ENCODE measurements at regions not wholly inside any gene's neighbourhood (a gene's known extent, or its start where the extent isn't known, plus 50 kb on each side); places are given as distances from the start of the nearest gene placed in this dataset.

DNA sequence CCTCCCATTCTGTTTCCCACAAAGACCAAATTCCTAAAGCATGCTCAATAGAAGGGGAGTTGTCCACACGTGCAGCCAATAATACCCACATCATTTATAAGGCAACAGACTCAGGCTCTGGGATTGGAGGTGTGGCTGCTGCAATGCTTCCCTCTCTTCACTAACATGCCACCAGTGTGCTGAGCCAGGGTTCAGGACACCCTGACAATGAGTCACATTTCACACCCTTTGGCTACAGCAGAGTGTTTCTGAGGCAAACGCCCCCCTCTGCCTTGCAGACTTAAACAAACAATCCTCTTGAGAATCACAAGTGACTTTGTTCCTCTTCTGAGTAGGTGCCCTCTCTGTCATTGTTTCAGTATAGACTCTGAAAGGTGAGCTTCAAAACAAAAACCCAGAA lies 189.3 kb upstream of the TLE4 start:
- Histone ChIP-seq H3K9me3 (replicated peaks; ENCODE audit: control insufficient read depth, low read depth, low read length) (peaks cover 3% of the 10 kb centered on the region), H3K27me3 (ENCODE audit: control insufficient read depth, insufficient read depth, low read length) (no peaks in the 10 kb centered on the region), H3K4me1 (ENCODE audit: control insufficient read depth, insufficient read depth, low read length) (no peaks in the 10 kb centered on the region), H3K27ac (ENCODE audit: low read length) (no peak overlapping the region), H3K36me3 (ENCODE audit: control insufficient read depth, insufficient read depth, low read length) (no peaks in the 10 kb centered on the region), H3K4me3 (ENCODE audit: low read length) (no peak overlapping the region)
- WGBS (ENCODE audit: insufficient coverage) = no CpG with 5 or more reads among the region's 2 CpGs
- DNase-seq = no peak

DNA sequence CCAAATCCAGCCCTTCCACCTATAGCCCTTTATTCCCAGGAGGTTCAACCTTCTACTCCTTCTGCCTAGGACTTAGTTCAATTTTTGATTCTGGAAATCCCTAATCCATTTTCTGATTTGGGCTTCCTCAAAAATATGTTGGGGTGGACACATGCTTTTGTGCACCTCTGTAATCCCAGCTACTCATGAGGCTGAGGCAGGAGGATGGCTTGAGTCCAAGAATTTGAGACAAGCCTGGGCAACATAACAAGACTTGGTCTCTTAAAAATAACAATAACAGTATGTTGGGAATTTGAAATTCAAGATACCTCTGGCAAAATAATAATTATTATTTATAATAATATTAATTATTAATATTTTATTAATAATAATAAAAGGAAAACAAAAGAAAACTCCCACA lies 188.7 kb upstream of the TLE4 start:
- Histone ChIP-seq H3K4me1 (ENCODE audit: control insufficient read depth, insufficient read depth, low read length) (no peaks in the 10 kb centered on the region), H3K27me3 (ENCODE audit: control insufficient read depth, insufficient read depth, low read length) (no peaks in the 10 kb centered on the region), H3K9me3 (replicated peaks; ENCODE audit: control insufficient read depth, low read depth, low read length) (peaks cover 3% of the 10 kb centered on the region), H3K36me3 (ENCODE audit: control insufficient read depth, insufficient read depth, low read length) (no peaks in the 10 kb centered on the region), H3K27ac (ENCODE audit: low read length) (no peak overlapping the region), H3K4me3 (ENCODE audit: low read length) (no peak overlapping the region)
- peak; percentile 5 for DNase-seq

DNA sequence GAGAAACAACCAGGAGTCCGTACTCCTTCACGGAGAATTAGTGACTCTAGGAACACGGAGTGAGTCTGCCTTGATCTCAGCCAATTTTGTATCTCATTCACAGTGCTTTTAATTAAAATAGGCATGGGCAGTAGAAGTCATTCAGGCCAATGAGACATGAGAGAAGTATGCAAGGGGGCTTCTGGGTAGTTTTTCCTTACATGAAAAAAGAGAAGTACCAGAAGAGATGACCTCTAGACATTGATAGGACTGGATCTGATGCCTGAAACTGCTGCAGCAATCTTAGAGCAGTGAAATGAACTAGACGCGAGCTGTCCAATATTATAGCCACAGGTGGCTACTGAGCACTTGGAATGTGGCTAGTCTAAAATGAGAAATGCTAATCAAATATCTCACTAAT lies 187.7 kb upstream of the TLE4 start:
- WGBS (ENCODE audit: insufficient coverage) = no CpG with 5 or more reads among the region's 5 CpGs
- H3K36me3 ChIP-seq (ENCODE audit: control insufficient read depth, insufficient read depth, low read length) = no peaks in the 10 kb centered on the region
- H3K27ac ChIP-seq (ENCODE audit: low read length) = no peak overlapping the region
- H3K4me3 ChIP-seq (ENCODE audit: low read length) = no peak overlapping the region
- no peak for DNase-seq
- H3K27me3 ChIP-seq (ENCODE audit: control insufficient read depth, insufficient read depth, low read length) = no peaks in the 10 kb centered on the region
- H3K9me3 ChIP-seq (replicated peaks; ENCODE audit: control insufficient read depth, low read depth, low read length) = peaks cover 3% of the 10 kb centered on the region
- H3K4me1 ChIP-seq (ENCODE audit: control insufficient read depth, insufficient read depth, low read length) = no peaks in the 10 kb centered on the region

DNA sequence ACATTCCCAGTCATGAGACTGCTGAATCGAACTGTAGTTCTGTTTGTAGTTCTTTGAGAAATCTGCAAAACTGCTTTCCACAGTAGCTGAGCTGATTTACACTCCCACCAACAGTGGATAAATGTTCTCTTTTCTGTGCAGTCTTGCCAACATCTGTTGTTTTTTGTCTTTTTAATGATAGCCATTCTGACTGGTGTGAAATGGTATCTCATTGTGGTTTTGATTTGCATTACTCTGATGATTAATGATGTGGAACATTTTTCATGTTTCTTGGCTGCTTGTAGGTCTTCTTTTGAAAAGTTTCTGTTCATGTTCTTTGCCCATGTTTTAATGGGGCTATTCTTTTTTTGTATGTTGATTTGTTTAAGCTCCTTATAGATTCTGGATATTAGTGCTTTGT lies 187.3 kb upstream of the TLE4 start:
- WGBS (ENCODE audit: insufficient coverage) = no CpG with 5 or more reads among the region's 1 CpG
- H3K4me1 ChIP-seq (ENCODE audit: control insufficient read depth, insufficient read depth, low read length) = no peaks in the 10 kb centered on the region
- H3K9me3 ChIP-seq (replicated peaks; ENCODE audit: control insufficient read depth, low read depth, low read length) = peaks cover 3% of the 10 kb centered on the region
- H3K36me3 ChIP-seq (ENCODE audit: control insufficient read depth, insufficient read depth, low read length) = no peaks in the 10 kb centered on the region
- DNase-seq = peak; percentile 24
- H3K27ac ChIP-seq (ENCODE audit: low read length) = no peak overlapping the region
- no peaks in the 10 kb centered on the region for H3K27me3 ChIP-seq (ENCODE audit: control insufficient read depth, insufficient read depth, low read length)
- H3K4me3 ChIP-seq (ENCODE audit: low read length) = no peak overlapping the region

DNA sequence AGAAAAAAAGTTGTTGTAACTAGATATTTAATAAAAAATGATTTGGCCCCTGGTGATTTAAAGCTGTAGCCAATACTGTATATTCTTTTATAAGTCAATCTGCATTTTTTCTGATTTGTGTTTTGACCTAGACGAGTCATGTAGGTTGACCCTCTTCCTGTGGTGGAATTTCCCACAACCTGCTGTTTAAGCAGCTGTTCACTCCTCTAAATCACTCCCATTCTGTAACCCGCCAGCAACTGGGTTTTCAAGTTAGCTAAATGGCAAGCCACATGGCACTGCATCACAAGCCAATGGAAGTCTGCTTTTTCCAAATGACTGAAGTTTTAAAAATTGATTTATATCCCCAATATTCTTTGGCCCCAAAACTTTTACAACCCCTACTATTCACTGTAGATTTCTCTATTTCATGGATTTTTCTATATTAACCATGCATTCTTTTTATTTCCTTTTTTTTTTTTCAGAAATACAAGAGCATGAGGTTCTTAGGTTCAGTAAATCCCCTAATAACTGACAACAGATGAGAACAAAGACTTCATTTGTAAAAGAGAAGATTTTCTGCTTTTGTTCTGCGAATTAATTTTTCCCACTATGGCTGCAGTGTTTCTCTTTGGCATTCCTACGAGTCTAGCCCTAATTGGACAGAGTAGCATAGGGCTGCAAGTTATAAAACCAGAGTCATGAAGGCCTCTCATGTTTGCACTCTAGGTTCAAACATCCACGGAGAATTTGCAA lies 184.5 kb upstream of the TLE4 start:
- Histone ChIP-seq H3K4me3 (ENCODE audit: low read length) (no peak overlapping the region), H3K4me1 (ENCODE audit: control insufficient read depth, insufficient read depth, low read length) (no peaks in the 10 kb centered on the region), H3K9me3 (replicated peaks; ENCODE audit: control insufficient read depth, low read depth, low read length) (no peaks in the 10 kb centered on the region), H3K27me3 (ENCODE audit: control insufficient read depth, insufficient read depth, low read length) (no peaks in the 10 kb centered on the region), H3K36me3 (ENCODE audit: control insufficient read depth, insufficient read depth, low read length) (no peaks in the 10 kb centered on the region), H3K27ac (ENCODE audit: low read length) (no peak overlapping the region)
- 60% methylated on average over 1 of the region's 5 CpGs for WGBS (ENCODE audit: insufficient coverage)
- peak; percentile 74 for DNase-seq

DNA sequence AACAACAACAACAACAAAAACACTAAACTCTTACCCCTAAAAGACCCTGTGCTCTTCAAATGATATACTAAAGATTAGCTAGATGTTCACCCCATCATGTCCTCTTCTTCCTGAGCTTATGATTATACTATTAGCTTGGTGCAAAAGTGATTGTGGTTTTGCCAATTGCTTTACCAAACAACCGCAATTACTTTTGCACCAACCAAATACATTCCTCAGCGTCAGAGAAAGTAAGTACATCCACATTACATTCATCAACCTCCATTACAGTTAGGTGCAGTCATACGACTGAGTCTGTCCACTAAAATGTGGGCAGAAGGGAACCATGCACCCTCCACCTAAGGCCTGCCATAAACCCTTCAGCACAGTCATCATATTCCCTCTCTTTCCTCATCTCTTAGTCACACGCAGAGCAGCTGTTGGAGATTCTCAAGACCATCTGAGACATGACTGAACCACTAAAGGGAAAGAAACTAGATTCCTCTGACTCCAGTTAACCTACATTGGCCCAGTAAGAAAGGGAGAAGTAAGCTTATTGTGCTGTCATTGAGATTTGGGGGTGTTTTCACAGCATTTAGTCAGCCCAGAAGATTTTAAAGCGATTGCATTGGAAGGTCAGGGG lies 181.6 kb upstream of the TLE4 start:
- WGBS (ENCODE audit: insufficient coverage) = 50% methylated on average over 2 of the region's 5 CpGs
- Histone ChIP-seq H3K27me3 (ENCODE audit: control insufficient read depth, insufficient read depth, low read length) (no peaks in the 10 kb centered on the region), H3K9me3 (replicated peaks; ENCODE audit: control insufficient read depth, low read depth, low read length) (no peaks in the 10 kb centered on the region), H3K4me1 (ENCODE audit: control insufficient read depth, insufficient read depth, low read length) (no peaks in the 10 kb centered on the region), H3K4me3 (ENCODE audit: low read length) (no peak overlapping the region), H3K36me3 (ENCODE audit: control insufficient read depth, insufficient read depth, low read length) (no peaks in the 10 kb centered on the region), H3K27ac (ENCODE audit: low read length) (no peak overlapping the region)
- DNase-seq = peak; percentile 32

DNA sequence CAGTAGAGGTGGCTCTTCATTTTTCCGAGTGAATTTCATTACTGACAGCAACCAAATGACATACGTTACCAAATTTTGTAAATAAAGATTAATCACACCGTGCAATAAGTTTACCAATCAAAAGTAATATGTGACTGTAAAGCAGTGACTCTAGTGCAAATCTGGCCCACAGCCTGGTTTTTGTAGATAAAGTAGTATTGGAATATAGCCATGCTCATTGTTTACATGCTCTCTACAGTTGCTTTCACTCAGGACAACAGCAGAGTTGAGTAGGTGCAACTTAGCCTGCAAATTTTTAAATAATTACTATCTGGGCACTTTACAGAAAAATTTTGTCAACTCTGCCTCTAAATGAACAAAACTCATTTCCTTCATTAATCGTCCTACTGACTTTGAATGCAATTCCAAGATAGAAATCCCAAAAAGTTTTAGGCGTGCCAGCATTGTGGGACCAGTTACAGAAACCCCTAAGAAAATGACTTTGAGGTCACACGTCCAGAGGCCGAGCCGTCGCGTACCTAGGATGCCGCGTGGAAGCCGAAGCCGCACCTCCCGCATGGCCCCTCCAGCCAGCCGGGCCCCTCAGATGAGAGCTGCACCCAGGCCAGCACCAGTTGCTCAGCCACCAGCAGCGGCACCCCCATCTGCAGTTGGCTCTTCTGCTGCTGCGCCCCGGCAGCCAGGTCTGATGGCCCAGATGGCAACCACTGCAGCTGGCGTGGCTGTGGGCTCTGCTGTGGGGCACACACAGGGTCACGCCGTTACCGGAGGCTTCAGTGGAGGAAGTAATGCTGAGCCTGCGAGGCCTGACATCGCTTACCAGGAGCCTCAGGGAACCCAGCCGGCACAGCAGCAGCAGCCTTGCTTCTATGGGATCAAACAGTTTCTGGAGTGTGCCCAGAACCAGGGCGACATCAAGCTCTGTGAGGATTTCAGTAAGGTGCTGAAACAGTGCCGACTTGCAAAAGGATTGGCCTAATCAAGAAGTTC lies 180.7 kb upstream of the TLE4 start:
- WGBS (ENCODE audit: insufficient coverage) = 87% methylated on average over 25 of the region's 28 CpGs
- H3K27me3 ChIP-seq (ENCODE audit: control insufficient read depth, insufficient read depth, low read length) = no peaks in the 10 kb centered on the region
- no peaks in the 10 kb centered on the region for H3K9me3 ChIP-seq (replicated peaks; ENCODE audit: control insufficient read depth, low read depth, low read length)
- no peak overlapping the region for H3K4me3 ChIP-seq (ENCODE audit: low read length)
- H3K36me3 ChIP-seq (ENCODE audit: control insufficient read depth, insufficient read depth, low read length) = no peaks in the 10 kb centered on the region
- no peaks in the 10 kb centered on the region for H3K4me1 ChIP-seq (ENCODE audit: control insufficient read depth, insufficient read depth, low read length)
- no peak overlapping the region for H3K27ac ChIP-seq (ENCODE audit: low read length)
- no peak for DNase-seq

DNA sequence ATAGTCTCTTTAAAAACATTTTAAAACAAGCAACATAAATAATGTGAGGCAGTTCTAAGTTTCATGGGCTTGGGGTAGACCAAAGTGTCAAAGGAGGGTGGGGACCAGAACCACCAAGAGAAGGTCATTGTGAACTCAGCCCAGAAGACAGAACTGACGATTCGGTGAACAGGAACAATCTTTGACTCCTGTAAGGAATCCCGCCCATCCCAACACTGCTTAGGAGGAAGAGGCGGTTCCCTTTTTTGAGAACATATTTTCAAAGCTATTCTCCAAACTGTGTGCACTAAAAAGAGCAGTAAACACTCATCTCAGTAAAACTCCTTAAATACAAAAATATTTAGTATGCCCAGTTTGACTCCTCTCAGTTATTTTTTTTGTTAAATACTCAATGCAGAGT lies 176.5 kb upstream of the TLE4 start:
- 71% methylated on average over 3 of the region's 4 CpGs for WGBS (ENCODE audit: insufficient coverage)
- Histone ChIP-seq H3K36me3 (ENCODE audit: control insufficient read depth, insufficient read depth, low read length) (no peaks in the 10 kb centered on the region), H3K27me3 (ENCODE audit: control insufficient read depth, insufficient read depth, low read length) (no peaks in the 10 kb centered on the region), H3K4me3 (ENCODE audit: low read length) (no peak overlapping the region), H3K4me1 (ENCODE audit: control insufficient read depth, insufficient read depth, low read length) (no peaks in the 10 kb centered on the region), H3K9me3 (replicated peaks; ENCODE audit: control insufficient read depth, low read depth, low read length) (no peaks in the 10 kb centered on the region), H3K27ac (ENCODE audit: low read length) (no peak overlapping the region)
- no peak for DNase-seq

DNA sequence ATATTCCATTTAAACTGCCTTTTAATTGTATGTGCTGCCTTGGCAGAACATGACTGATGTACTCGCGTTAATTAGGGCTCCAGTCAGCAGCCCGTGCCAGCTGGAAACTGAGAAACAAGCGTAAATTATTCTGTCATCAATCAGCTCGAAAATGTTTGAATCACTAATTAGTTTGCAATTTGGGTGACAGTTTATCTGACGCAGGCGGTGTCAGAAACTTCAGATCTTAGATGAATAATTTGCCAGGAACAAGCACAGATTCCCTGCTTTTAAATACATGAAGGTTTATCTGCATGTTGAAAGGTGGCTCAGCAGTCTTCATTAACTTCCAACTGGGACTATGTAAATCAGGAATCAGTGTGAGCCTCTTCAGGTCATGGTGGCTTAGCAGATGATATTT lies 176.0 kb upstream of the TLE4 start:
- H3K27me3 ChIP-seq (ENCODE audit: control insufficient read depth, insufficient read depth, low read length) = no peaks in the 10 kb centered on the region
- 54% methylated on average over 5 of the region's 7 CpGs for WGBS (ENCODE audit: insufficient coverage)
- peak; percentile 1 for DNase-seq
- H3K4me3 ChIP-seq (ENCODE audit: low read length) = no peak overlapping the region
- no peaks in the 10 kb centered on the region for H3K4me1 ChIP-seq (ENCODE audit: control insufficient read depth, insufficient read depth, low read length)
- H3K27ac ChIP-seq (ENCODE audit: low read length) = no peak overlapping the region
- H3K36me3 ChIP-seq (ENCODE audit: control insufficient read depth, insufficient read depth, low read length) = no peaks in the 10 kb centered on the region
- no peaks in the 10 kb centered on the region for H3K9me3 ChIP-seq (replicated peaks; ENCODE audit: control insufficient read depth, low read depth, low read length)

DNA sequence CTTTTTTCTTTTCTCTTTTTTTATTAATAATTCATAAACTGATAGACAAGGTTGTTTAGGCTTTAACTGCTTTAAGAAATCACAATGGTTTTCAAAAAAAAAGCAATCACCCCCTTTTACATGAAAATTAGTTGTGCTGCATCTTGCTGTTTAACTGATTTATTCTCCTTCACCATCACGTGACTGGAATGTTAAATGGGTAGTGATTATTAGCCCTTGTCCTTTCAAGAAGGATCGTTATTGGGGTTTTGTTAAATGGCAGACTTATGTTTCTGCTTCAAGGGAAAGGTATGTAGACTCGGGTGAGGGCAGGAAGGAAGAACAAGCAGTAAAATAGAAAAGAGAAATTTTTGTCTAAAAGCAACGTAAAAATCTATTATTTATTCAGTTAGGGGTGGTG lies 175.6 kb upstream of the TLE4 start:
- no peaks in the 10 kb centered on the region for H3K27me3 ChIP-seq (ENCODE audit: control insufficient read depth, insufficient read depth, low read length)
- WGBS (ENCODE audit: insufficient coverage) = no CpG with 5 or more reads among the region's 4 CpGs
- no peaks in the 10 kb centered on the region for H3K9me3 ChIP-seq (replicated peaks; ENCODE audit: control insufficient read depth, low read depth, low read length)
- DNase-seq = no peak
- no peak overlapping the region for H3K27ac ChIP-seq (ENCODE audit: low read length)
- no peak overlapping the region for H3K4me3 ChIP-seq (ENCODE audit: low read length)
- H3K4me1 ChIP-seq (ENCODE audit: control insufficient read depth, insufficient read depth, low read length) = no peaks in the 10 kb centered on the region
- H3K36me3 ChIP-seq (ENCODE audit: control insufficient read depth, insufficient read depth, low read length) = no peaks in the 10 kb centered on the region

All from muscle of leg (tissue), 3 donors.